AG09319 (cell line): ENCODE measurements at regions not wholly inside any gene's neighbourhood (a gene's known extent, or its start where the extent isn't known, plus 50 kb on each side); places are given as distances from the start of the nearest gene placed in this dataset.

ENCODE experiments used
- DNase-seq: peaks from one replicate; pipeline ENCODE4 v3.0.0-alpha.2; 2010; ENCODE audit warnings: low read depth; ENCODE audit errors: extremely low read depth
- TF ChIP-seq, protein P1 (sequence below): IDR thresholded peaks from 2 replicates; pipeline ENCODE4 v1.5.1; 2011; ENCODE audit warnings: low read depth, mild to moderate bottlenecking, inconsistent platforms, low read length, moderate library complexity

DNA sequence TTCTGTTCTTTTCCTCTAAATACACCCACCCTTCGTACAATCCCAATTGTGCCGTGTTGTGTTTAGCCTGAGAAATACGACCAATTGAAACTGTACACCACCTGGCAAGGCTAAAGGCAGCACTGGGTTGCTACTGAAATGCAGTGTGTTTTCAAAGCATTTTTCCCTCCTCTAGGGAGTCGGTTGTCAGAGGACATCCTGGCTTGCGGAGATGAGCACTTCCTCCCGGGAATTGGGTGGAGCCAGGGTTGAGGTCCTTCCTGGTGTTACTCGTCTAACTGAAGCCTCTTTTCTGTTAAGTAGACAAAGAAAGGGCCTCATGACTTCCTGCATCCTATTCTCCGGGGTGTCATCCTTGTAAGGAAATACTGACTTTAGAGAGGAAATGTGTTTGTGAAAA, 133.5 kb downstream of the MTPAP start:
- TF ChIP-seq, protein P1, sequence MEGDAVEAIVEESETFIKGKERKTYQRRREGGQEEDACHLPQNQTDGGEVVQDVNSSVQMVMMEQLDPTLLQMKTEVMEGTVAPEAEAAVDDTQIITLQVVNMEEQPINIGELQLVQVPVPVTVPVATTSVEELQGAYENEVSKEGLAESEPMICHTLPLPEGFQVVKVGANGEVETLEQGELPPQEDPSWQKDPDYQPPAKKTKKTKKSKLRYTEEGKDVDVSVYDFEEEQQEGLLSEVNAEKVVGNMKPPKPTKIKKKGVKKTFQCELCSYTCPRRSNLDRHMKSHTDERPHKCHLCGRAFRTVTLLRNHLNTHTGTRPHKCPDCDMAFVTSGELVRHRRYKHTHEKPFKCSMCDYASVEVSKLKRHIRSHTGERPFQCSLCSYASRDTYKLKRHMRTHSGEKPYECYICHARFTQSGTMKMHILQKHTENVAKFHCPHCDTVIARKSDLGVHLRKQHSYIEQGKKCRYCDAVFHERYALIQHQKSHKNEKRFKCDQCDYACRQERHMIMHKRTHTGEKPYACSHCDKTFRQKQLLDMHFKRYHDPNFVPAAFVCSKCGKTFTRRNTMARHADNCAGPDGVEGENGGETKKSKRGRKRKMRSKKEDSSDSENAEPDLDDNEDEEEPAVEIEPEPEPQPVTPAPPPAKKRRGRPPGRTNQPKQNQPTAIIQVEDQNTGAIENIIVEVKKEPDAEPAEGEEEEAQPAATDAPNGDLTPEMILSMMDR: no peak

DNA sequence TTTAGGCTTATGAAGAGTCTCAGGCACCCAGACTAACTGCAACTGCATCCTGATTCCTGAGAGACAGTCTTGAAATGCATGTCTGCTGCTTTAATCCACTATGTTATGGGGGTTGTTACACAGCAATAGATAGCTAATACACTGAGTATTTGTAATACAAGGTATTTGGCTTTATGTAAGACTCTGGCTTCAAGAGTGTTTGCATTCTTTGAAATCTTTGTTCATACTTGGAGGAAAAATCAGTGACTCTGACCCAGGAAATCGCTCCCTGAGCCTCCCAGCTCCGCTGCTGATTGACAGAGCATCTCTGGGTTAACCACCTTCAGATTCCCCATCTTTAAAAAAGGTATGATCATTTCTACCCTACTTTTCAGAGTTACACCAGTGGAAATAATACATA, 133.9 kb downstream of the MTPAP start:
- DNase-seq: no peak
- TF ChIP-seq, protein P1: no peak

More for the DNA sequence above, 133.5 kb downstream of the MTPAP start:
- no peak for DNase-seq

DNA sequence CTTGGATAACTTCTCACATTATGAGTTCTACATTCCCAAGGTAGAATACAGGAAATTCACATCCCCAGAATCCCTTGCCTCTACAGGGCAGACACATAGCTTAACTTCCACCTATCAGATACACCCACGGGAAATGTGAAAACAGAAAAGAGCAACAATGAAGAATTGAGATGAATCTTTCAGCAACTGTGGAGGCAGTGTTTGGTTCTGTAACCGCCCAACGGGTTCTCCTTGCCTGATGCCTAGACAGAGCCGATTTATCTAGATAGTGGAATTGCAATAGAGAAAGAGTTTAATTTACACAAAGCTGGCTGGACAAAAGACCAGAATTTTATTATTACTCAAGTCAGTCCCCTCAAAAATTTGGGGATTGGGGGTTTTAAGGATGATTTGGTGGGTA, 138.8 kb downstream of the MTPAP start:
- no peak for DNase-seq
- TF ChIP-seq, protein P1: no peak

DNA sequence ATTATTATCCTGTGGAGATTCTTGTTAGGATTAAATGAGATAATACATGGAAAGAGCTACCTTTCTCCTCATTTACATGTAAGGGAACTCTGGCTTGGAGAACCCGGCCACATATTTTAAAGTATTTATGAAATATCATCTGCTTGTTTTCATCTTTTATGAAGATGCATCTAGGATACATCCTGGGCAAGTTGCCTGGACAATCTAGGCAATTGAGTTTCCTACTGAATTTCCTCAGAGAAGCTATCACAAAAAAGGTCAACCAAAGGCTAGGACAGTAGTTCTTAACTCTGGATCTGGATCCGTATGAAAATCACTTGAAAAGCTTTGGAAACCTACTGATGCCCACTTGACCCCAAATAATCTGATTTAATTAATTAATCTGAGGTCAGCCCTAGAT, 140.7 kb downstream of the MTPAP start:
- DNase-seq: no peak
- TF ChIP-seq, protein P1: no peak

DNA sequence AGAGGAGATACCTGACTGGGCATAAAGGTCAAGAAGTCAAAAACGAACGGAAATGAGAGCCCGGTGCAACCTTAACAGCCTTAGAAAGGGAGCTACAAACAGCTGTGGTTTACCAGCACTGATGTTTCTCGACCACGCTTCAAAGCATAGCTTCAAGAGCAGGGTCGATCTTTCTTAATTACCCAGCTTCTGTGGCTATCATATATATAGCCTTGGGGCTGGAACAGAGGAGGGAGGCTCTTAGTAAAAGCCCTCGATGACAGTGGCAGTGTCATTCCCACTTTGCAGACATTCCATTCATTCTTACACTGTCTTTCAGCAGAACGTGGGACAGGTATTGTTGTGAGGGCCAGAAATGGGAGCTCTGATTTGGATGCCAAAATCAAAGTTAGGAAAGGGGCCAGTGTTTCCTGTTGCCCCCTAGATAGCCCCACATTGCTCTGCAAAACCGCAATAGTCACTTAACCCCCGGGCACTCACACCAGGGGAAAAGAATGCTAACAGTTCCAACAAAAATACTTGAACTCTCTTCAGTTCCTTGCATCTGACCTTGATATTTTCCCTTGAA, 141.5 kb downstream of the MTPAP start:
- no peak for DNase-seq
- TF ChIP-seq, protein P1: no peak

DNA sequence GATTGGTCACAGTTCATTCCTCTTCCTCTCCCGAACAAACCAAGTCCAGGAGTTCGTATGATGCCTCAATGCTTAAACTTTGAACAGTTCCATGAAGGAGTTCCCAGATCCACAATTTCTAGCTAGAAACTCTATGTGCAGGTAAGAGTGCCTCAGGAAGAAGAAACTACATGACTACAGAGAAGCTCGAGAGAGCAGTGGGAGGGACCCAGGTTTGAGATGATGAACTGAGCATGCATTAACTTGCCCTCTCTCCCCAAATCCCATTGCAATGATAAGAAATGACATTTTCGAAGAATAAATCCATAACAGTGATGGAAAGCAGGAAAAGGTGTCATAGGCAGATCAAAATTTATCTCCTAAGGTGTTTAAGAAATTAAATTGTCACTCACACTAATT, 140.6 kb upstream of the JCAD start:
- TF ChIP-seq, protein P1: no peak
- no peak for DNase-seq

DNA sequence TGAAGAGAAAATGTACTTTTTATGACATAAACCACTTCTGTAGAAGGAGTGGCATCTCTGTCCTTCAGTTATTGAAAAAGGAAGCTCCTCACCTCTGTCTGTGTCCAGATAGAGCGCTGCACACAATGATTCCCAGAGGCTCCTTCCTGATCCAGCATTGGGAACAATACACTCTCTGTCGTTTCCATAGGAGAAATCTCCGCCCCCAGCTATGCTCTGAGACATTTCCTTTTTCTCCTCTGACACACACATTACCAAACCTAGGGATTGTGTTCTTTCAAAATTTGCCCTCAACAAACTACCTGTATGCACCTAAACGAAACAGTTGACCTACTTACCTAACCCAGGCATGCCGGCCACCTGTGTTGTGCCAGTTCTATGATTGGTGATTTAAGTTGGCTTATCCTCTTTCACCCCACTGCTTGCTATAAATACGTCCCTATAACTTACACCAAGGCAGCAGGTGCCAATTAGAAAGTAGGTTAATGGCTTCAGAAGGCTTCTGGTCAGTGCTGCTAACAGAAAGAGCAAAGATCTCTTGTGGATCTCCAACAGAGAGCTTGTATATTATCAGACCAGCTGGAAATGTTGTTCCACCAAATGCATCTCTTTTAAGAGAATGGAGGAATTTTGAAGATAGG, 140.1 kb upstream of the JCAD start:
- no peak for DNase-seq

More for the DNA sequence above, 140.1 kb upstream of the JCAD start:
- TF ChIP-seq, protein P1: no peak
